SK-N-SH (cell line): ENCODE measurements at regions not wholly inside any gene's neighbourhood (a gene's known extent, or its start where the extent isn't known, plus 50 kb on each side); places are given as distances from the start of the nearest gene placed in this dataset.

ENCODE experiments used
- CTCF ChIA-PET: fragments of 300-600, 350-600 bp; formaldehyde crosslinking; extraction: SDS; loops from one replicate; lab custom pipeline; 2021; lab: Yijun Ruan, JAX
- POLR2A ChIA-PET: fragments of 350-600 bp; sonication (Branson Sonifier 250); formaldehyde crosslinking; extraction: SDS; loops from one replicate; lab custom pipeline; 2020; ENCODE audit warnings: antibody characterized with exemption, inconsistent platforms; lab: Yijun Ruan, JAX
- DNase-seq: peaks from one replicate; pipeline ENCODE4 v3.0.0; 2012
- H2AFZ ChIP-seq: fragments of 200-600 bp; sonication (generic); 2 replicates; pipeline ENCODE4 v1.8.1; 2016; ENCODE audit warnings: antibody characterized with exemption, mild to moderate bottlenecking, low read depth
- H3F3A ChIP-seq: fragments of 200-600 bp; sonication (generic); replicated peaks from 2 replicates; pipeline ENCODE3; 2016; ENCODE audit warnings: antibody characterized with exemption, mild to moderate bottlenecking; ENCODE audit not compliant: insufficient read depth
- H3K27ac ChIP-seq, 2 experiments: fragments of 200-500 bp in 1 of 2; fragments of 200-600 bp in 1 of 2; sonication (Bioruptor generic) in 1 of 2; sonication (generic), shearing (Covaris generic) in 1 of 2; 2 replicates each; pipeline versions ENCODE4 v1.5.1 to v1.6.1; 2014 to 2016; ENCODE audit warnings: low read depth in 2 of 2, inconsistent platforms in 1 of 2, low read length in 1 of 2, mild to moderate bottlenecking in 1 of 2, mixed read lengths in 1 of 2
- H3K27me3 ChIP-seq: fragments of 200-600 bp; sonication (generic), shearing (Covaris generic); 2 replicates; pipeline ENCODE4 v1.6.1; 2016; ENCODE audit warnings: mixed run types; ENCODE audit not compliant: insufficient read depth
- H3K36me3 ChIP-seq, 2 experiments: fragments of 200-500 bp in 1 of 2; fragments of 200-600 bp in 1 of 2; sonication (Bioruptor generic) in 1 of 2; sonication (generic) in 1 of 2; replicated peaks in 1 of 2; 2 replicates each; pipeline versions ENCODE3 to v1.5.1; 2014 to 2016; ENCODE audit warnings: low read length in 1 of 2, mild to moderate bottlenecking in 1 of 2; ENCODE audit not compliant: insufficient read depth in 2 of 2, control insufficient read depth in 1 of 2
- H3K4me1 ChIP-seq, 2 experiments: fragments of 200-500 bp in 1 of 2; fragments of 200-600 bp in 1 of 2; sonication (Bioruptor generic) in 1 of 2; sonication (generic), shearing (Covaris generic) in 1 of 2; 2 replicates each; pipeline versions ENCODE4 v1.5.1 to v1.6.1; 2014 to 2016; ENCODE audit warnings: low read depth in 1 of 2, low read length in 1 of 2, mixed run types in 1 of 2; ENCODE audit not compliant: insufficient read depth in 2 of 2, control insufficient read depth in 1 of 2
- H3K4me2 ChIP-seq: fragments of 200-600 bp; sonication (generic), shearing (Covaris generic); 2 replicates; pipeline ENCODE4 v1.6.1; 2017; ENCODE audit warnings: mixed run types
- H3K4me3 ChIP-seq, 2 experiments: fragments of 200-500 bp in 1 of 2; fragments of 200-600 bp in 1 of 2; sonication (Bioruptor generic) in 1 of 2; sonication (generic), shearing (Covaris generic) in 1 of 2; 2 replicates each; pipeline versions ENCODE4 v1.5.1 to v1.8.1; 2014 to 2016; ENCODE audit warnings: low read depth in 2 of 2, inconsistent platforms in 1 of 2, low read length in 1 of 2, mild to moderate bottlenecking in 1 of 2, mixed read lengths in 1 of 2, moderate library complexity in 1 of 2
- H3K79me2 ChIP-seq: fragments of 200-600 bp; sonication (generic); 2 replicates; pipeline ENCODE4 v1.8.1; 2017; ENCODE audit warnings: mild to moderate bottlenecking; ENCODE audit not compliant: insufficient read depth
- H3K9ac ChIP-seq: fragments of 200-600 bp; sonication (generic); 2 replicates; pipeline ENCODE4 v1.6.1; 2017; ENCODE audit warnings: mixed run types
- H3K9me2 ChIP-seq: fragments of 200-600 bp; sonication (generic); 2 replicates; pipeline ENCODE4 v1.6.1; 2017; ENCODE audit warnings: mixed run types
- H3K9me3 ChIP-seq: fragments of 200-600 bp; sonication (generic); 2 replicates; pipeline ENCODE4 v1.6.1; 2017; ENCODE audit warnings: mixed run types, mild to moderate bottlenecking, moderate library complexity
- H4K20me1 ChIP-seq: fragments of 200-600 bp; sonication (generic); 2 replicates; pipeline ENCODE4 v1.6.1; 2017; ENCODE audit warnings: mild to moderate bottlenecking, mixed run types; ENCODE audit not compliant: insufficient read depth
- CHD2 ChIP-seq: fragments of 150-350 bp; IDR thresholded peaks from 2 replicates; pipeline ENCODE4 v1.6.1; 2018; ENCODE audit warnings: low read length; ENCODE audit not compliant: partially characterized antibody
- EP300 ChIP-seq, 2 experiments: IDR thresholded peaks; 2 replicates each; pipeline versions ENCODE4 v1.4.0 to v1.6.1; 2012; ENCODE audit warnings: borderline replicate concordance in 1 of 2, low read depth in 1 of 2, low read length in 1 of 2
- EZH2phosphoT487 ChIP-seq: fragments of 200-600 bp; sonication (generic); IDR thresholded peaks from 2 replicates; pipeline ENCODE4 v1.6.1; 2017; ENCODE audit warnings: low read depth, mixed run types, mild to moderate bottlenecking, antibody characterized with exemption, moderate library complexity, borderline replicate concordance
- FOXJ3 ChIP-seq: sonication (generic); formaldehyde crosslinking; IDR thresholded peaks from 2 replicates; pipeline ENCODE4 v1.5.1; 2020; ENCODE audit warnings: mild to moderate bottlenecking, missing genetic modification reagents
- FOXM1 ChIP-seq: IDR thresholded peaks from 2 replicates; pipeline ENCODE4 v1.4.0; 2012; ENCODE audit warnings: low read depth, mild to moderate bottlenecking
- GATA2 ChIP-seq: sonication (generic); formaldehyde crosslinking; IDR thresholded peaks from 2 replicates; pipeline ENCODE4 v1.5.0; 2020; ENCODE audit warnings: mild to moderate bottlenecking, missing genetic modification reagents
- JUND ChIP-seq: IDR thresholded peaks from 2 replicates; pipeline ENCODE4 v1.4.0; 2012
- MEF2A ChIP-seq: IDR thresholded peaks from 2 replicates; pipeline ENCODE4 v1.4.0; 2012; ENCODE audit warnings: low read depth, borderline replicate concordance
- MXI1 ChIP-seq: IDR thresholded peaks from 2 replicates; pipeline ENCODE4 v1.6.1; 2012; ENCODE audit warnings: mild to moderate bottlenecking, low read depth, low read length, improper control_type of control experiment
- NFIC ChIP-seq: IDR thresholded peaks from 2 replicates; pipeline ENCODE4 v1.4.0; 2012; ENCODE audit warnings: borderline replicate concordance
- NRF1 ChIP-seq: IDR thresholded peaks from 2 replicates; pipeline ENCODE4 v1.6.1; 2012; ENCODE audit warnings: low read depth, mild to moderate bottlenecking, low read length
- POLR2AphosphoS5 ChIP-seq: IDR thresholded peaks from 2 replicates; pipeline ENCODE4 v1.6.1; 2012; ENCODE audit warnings: low read depth, low read length
- RAD21 ChIP-seq: IDR thresholded peaks from 2 replicates; pipeline ENCODE4 v1.6.1; 2012; ENCODE audit warnings: mild to moderate bottlenecking, low read length
- RCOR1 ChIP-seq: fragments of 150-350 bp; IDR thresholded peaks from 2 replicates; pipeline ENCODE4 v1.6.1; 2017; ENCODE audit warnings: antibody characterized with exemption, low read length
- RXRA ChIP-seq: IDR thresholded peaks from 2 replicates; pipeline ENCODE4 v1.4.0; 2012; ENCODE audit warnings: low read depth, mild to moderate bottlenecking, borderline replicate concordance
- SMC3 ChIP-seq: IDR thresholded peaks from 2 replicates; pipeline ENCODE4 v1.6.1; 2012; ENCODE audit warnings: low read depth, low read length, improper control_type of control experiment
- TEAD4 ChIP-seq: IDR thresholded peaks from 2 replicates; pipeline ENCODE4 v1.4.0; 2012; ENCODE audit warnings: mild to moderate bottlenecking, borderline replicate concordance; ENCODE audit not compliant: insufficient read depth
- WGBS: methylation state at CpG from one replicate; pipeline ENCODE4 v1.1.6; 2017; ENCODE audit warnings: low lambda C conversion rate; 5-methylcytosine and 5-hydroxymethylcytosine counted together
- TF ChIP-seq, protein P1 (sequence below): IDR thresholded peaks from 2 replicates; pipeline ENCODE4 v1.4.0; 2012; ENCODE audit warnings: low read depth
- TF ChIP-seq, protein P2 (sequence below): IDR thresholded peaks from 2 replicates; pipeline ENCODE4 v1.4.0; 2012; ENCODE audit warnings: low read depth, borderline replicate concordance
- TF ChIP-seq, protein P3 (sequence below): fragments of 150-350 bp; IDR thresholded peaks from 2 replicates; pipeline ENCODE4 v1.6.1; 2016; ENCODE audit warnings: mild to moderate bottlenecking, low read depth, low read length
- TF ChIP-seq, protein P4 (sequence below): fragments of 150-350 bp; IDR thresholded peaks from 2 replicates; pipeline ENCODE4 v1.6.1; 2017; ENCODE audit warnings: antibody characterized with exemption, low read length, low read depth, borderline replicate concordance

DNA sequence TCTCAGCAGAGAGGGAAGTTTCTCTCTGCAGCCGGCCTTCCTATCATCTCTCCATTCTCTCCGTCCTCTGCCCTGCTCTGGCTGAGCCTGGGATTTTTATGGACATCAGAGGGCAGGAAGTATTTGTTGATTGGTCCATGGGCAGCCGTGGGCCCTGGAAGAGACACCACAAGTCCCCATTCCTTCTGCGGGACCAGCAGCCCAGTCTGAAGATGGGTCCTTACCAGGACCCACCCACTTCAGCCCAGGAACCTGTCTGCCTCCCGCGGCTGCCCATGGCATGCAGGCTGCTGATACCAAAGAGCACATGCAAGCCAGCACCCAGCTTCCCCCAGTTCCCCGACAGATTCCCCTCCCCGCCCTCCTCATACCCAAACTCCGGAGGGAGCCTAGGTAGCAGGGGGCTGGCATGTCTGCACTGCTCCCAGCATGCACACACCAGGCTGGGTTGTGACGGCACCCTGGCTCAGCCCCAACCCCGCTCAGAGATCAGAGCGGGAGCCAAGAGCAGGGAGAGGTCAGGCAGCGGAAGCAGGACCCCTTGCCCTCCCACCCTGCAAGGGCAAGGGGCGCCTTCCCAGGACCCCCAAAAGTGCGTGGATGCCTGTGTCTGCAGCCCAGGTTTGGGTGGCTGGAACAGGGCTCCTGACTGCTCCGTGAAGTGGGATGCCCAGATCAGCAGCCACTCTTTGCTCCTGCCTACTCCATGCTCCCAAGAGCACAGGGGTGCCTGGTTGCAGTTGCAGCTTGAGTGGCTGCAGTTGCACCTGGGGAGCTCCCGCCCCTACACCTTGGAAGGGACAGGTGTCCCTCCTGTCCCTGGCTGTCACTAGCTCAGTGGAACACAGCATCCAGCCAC, 538.6 kb upstream of the POT1 start (continued):
- TF ChIP-seq EP300 (IDR thresholded peaks at IDR 0.05; ENCODE audit: borderline replicate concordance in 1 of 2, low read depth in 1 of 2, low read length in 1 of 2) = no peak
- no peak for TF ChIP-seq JUND
- TF ChIP-seq, all 33 proteins: peak for 0

DNA sequence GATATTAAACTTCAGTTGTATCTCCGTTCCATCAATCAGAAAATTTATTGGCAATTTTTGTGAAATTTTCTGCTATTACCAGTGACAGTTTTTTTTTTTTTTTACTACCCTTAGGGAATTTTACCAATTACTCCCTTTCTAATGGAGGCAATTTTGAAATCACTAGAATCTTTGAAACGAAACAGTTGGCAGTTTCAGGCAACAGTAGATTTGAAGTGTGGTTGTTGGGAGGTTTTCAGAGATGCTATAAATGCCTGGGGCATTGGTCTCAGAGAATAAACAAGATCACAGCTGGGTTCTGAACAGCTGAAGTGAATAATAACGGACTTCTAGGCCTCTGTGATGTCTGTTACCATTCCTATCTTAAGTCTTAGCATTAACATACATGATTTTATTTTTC, 535.9 kb upstream of the POT1 start:
- no peaks in the 10 kb centered on the region for H3K27me3 ChIP-seq
- no peaks in the 10 kb centered on the region; a peak in 2 of 4 replicates for H3K4me1 ChIP-seq
- TF ChIP-seq TEAD4 = no peak
- TF ChIP-seq POLR2AphosphoS5 = no peak
- 0 out of 2 replicates have a peak, but pooled peaks have one; percentile 21 for TF ChIP-seq RCOR1
- no peak for TF ChIP-seq RXRA
- no peak for TF ChIP-seq NRF1
- TF ChIP-seq, protein P1, sequence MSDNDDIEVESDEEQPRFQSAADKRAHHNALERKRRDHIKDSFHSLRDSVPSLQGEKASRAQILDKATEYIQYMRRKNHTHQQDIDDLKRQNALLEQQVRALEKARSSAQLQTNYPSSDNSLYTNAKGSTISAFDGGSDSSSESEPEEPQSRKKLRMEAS = no peak
- TF ChIP-seq FOXJ3 (CRISPR knock-in tag) = peak; percentile 41; the same call in 1 of the 2 replicates
- TF ChIP-seq SMC3 = no peak
- TF ChIP-seq GATA2 (CRISPR knock-in tag) = peak; percentile 62
- TF ChIP-seq EP300 (IDR thresholded peaks at IDR 0.05; ENCODE audit: borderline replicate concordance in 1 of 2, low read depth in 1 of 2, low read length in 1 of 2) = peak in 1 of 2 experiments; percentile 74; a peak in 1 of 4 replicates
- TF ChIP-seq, protein P2, sequence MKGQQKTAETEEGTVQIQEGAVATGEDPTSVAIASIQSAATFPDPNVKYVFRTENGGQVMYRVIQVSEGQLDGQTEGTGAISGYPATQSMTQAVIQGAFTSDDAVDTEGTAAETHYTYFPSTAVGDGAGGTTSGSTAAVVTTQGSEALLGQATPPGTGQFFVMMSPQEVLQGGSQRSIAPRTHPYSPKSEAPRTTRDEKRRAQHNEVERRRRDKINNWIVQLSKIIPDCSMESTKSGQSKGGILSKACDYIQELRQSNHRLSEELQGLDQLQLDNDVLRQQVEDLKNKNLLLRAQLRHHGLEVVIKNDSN = no peak
- no peak for TF ChIP-seq JUND
- TF ChIP-seq FOXM1 = no peak
- TF ChIP-seq NFIC = no peak
- peak; percentile 15 for TF ChIP-seq CHD2
- no peak for TF ChIP-seq MEF2A
- TF ChIP-seq, protein P3, sequence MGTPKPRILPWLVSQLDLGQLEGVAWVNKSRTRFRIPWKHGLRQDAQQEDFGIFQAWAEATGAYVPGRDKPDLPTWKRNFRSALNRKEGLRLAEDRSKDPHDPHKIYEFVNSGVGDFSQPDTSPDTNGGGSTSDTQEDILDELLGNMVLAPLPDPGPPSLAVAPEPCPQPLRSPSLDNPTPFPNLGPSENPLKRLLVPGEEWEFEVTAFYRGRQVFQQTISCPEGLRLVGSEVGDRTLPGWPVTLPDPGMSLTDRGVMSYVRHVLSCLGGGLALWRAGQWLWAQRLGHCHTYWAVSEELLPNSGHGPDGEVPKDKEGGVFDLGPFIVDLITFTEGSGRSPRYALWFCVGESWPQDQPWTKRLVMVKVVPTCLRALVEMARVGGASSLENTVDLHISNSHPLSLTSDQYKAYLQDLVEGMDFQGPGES = no peak
- no peak for TF ChIP-seq MXI1
- TF ChIP-seq RAD21 = no peak
- TF ChIP-seq EZH2phosphoT487 = no peak
- TF ChIP-seq, protein P4, sequence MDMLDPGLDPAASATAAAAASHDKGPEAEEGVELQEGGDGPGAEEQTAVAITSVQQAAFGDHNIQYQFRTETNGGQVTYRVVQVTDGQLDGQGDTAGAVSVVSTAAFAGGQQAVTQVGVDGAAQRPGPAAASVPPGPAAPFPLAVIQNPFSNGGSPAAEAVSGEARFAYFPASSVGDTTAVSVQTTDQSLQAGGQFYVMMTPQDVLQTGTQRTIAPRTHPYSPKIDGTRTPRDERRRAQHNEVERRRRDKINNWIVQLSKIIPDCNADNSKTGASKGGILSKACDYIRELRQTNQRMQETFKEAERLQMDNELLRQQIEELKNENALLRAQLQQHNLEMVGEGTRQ = no peak
- H3K27ac ChIP-seq = peak overlapping the region in 1 of 2 experiments; percentile 83; a peak in 2 of 4 replicates
- CTCF ChIA-PET = interaction anchor here (1.9 kb wide), 1 partner anchor 10 kb away, joined by 5 read pairs; no protein-coding TSS in a partner anchor
- peak; percentile 59 for DNase-seq
- no peaks in the 10 kb centered on the region for H3F3A ChIP-seq
- 24% methylated on average over 3 of the region's 3 CpGs for WGBS
- POLR2A ChIA-PET = no interaction called here
- no peaks in the 10 kb centered on the region for H3K9me2 ChIP-seq
- H3K9me3 ChIP-seq = no peaks in the 10 kb centered on the region
- H3K4me3 ChIP-seq = no peak overlapping the region
- no peak overlapping the region for H3K9ac ChIP-seq
- H4K20me1 ChIP-seq = no peaks in the 10 kb centered on the region
- no peaks in the 10 kb centered on the region for H3K36me3 ChIP-seq
- H3K4me2 ChIP-seq = no peak overlapping the region
- H3K79me2 ChIP-seq = no peaks in the 10 kb centered on the region
- H2AFZ ChIP-seq = no peak overlapping the region
